Right renal cortex interstitium (tissue), 3 donors: ENCODE measurements at regions not wholly inside any gene's neighbourhood (a gene's known extent, or its start where the extent isn't known, plus 50 kb on each side); places are given as distances from the start of the nearest gene placed in this dataset.
A peak's percentile ranks its signal among the peaks of the same experiment; 100 is the strongest.

Source experiments
- DNase-seq, 3 donors: peaks; one replicate each; pipeline ENCODE4 v3.0.0-alpha.2; 2013; ENCODE audit warnings: low read depth in 3 of 3, low spot score in 2 of 3

- no peak for DNase-seq
These were observed 633.1 kb downstream of the CDH26 start for GRCh38 chr20:60591172-60591799.

DNA sequence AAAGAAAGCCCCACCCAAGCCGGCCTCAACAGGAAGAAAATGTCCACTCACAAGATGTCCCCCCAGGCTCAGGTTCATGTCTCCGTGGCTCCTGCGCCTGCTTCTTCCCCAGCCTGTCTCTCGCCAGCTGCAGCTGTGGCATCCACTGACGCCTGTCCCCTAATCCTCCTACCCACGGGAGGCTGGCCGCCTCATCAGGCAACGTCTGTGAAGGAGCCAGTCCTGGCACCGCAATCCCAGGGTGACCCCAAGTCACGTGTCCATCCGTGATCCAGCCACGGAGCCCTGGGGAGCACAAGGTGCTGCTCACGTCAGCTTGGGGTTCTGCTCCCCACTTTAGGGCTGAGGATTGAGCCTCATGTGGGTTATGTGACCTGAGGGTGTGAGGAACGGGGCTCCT is 640.3 kb downstream of the CDH26 start:
- no peak for DNase-seq

DNA sequence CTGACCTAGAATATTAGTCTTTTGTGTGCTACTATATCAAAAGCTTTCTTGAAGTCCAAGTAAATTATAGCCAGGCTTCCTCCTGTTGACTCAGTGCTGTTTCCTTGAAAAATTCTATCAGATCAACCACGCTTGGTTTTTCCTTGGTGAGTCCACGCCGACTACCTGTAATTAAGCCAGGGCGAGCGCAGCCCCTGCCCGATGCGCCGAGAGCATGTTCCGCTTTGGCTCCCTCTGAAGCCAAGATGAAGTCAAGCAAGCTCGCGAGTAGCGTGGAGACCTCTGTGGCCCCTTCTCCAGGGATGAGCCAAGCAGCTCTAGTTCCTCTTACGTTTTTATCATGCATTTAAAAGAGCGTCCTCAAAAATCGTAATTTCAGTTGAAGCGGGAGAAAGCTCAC is 641.2 kb downstream of the CDH26 start:
- no peak for DNase-seq

DNA sequence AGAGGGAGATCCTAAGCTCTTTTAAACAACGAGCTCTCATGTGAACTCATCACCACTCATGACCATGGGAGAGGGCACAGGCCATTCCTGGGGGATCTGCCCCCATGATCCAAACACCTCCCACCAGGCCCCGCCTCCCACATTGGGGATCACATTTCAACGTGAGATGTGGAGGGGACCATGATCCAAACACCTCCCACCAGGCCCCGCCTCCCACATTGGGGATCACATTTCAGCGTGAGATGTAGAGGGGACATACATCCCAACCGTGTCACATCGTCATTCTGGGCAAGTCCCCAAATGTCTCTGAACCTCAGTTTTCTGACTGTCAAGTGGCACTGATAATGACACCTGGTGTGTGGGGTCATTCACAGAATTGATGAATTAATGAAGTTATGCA is 641.8 kb downstream of the CDH26 start:
- DNase-seq = no peak

DNA sequence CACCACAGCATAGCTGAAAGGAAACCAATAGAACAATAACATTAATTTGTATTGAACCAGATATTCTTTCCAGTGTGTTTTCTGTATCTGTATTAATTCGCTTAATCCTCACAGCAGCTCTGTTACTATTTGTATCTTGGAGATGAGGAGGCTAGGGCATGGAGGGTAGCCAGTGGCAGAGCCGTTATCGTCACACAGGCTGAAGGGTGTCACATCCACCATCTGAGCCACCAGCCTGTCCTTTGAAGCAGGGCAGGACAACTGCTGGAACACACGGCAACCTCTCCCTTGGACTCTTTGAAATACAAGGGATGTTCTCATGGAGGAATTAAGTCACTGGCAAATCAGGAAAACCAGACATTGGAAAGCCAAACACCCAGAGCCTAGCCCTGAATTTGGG is 628.0 kb upstream of the CDH4 start:
- DNase-seq = no peak

DNA sequence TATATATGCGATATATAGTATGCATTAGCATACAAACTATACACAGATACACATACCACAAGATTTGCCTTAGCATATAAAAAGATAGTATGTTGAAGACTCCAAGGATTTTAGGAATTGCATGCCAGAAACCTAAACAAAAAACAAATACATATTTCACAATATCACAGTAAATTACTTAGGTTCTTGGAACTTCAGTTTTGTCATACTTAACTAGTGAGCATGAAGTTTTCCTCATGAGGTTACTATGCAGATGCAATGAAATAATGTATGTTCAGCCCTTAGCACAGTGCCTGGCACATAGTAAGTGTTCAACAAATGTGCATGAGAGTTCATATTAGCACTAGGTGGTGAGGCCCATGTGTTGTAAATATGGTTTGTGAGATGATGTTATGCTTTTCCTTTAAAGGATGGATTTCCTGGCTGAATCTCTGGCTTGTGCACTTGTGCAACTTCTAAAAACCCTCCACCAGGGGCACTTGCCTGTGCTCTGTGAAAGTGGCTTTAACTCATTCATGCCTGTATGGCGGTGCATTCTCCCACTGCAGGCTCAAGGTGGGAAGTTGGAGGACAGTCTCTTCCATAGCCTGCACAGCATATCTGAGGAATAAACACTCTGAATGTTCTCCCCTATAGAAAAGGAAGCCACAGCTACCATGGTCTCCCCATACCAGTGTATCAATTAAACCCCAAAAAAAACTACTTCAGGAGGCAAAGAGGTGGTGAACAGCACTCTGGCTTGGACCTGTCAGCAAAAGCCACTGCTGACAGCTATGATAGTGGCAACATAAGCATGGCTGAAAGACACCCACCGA is 624.1 kb upstream of the CDH4 start:
- no peak for DNase-seq

DNA sequence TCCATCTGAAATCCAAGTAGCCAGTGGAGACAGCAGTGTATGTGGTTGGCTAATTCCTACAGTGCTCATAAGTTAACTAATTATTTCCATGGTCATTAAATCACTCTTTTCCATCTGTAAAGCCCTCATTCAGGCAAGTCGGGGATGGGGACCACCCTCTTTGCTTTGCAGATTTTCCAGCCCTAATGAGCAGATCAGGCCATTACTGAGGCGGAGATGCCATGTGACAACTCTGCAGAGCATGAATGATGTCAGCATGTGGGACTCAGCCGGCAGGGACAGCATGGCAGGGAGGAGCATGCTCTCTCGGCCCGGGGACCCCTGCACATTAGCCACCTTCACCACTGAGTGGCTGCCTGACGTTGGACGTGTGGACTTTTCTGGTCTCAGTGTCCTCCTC is 623.3 kb upstream of the CDH4 start:
- DNase-seq = no peak

DNA sequence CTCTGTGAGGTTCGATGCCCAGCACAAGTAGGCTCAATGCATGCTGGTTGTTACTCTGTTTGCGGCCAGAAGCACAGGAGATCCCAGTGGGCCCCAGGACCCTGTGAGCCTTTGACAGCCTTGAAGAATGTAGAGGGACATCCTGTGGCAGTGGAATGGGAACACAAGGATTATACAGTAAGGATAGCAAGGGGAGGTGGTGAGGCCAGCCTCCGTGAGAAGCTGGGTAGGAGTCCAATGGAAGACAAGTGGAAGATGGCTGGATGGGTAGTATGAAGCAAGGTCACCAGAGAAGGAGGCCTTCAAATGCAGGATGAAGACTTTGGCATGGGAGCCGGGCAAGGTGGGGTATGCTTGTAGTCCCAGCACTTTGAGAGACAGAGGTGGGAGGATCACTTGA is 622.9 kb upstream of the CDH4 start:
- DNase-seq = no peak

DNA sequence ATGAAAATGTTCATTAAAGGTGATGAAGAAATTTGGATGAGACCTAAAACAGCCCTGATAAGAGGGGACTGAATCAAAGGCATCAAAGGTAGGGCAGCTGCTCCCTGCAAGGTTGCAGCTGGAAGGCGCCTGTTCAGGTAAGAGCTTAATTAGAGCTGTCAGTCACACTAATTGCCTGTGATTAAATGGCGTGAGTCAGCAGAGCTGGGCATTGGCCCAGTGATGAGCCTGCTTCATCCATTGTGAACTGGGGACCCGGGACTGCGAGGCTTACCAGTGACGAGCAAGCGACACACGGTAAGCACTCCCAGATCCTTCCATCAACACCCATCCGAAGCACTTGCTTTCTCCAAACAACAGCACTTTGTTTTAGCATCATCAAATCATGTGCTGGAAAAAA is 621.5 kb upstream of the CDH4 start:
- DNase-seq = no peak

- DNase-seq = no peak
These were observed 620.3 kb upstream of the CDH4 start for GRCh38 chr20:60631585-60632287.

- DNase-seq = peak in 2 of 3 donors; percentile 2 to 23
These were observed 619.4 kb upstream of the CDH4 start for GRCh38 chr20:60632391-60633262.

- no peak for DNase-seq
These were observed 617.4 kb upstream of the CDH4 start for GRCh38 chr20:60634491-60635172.

DNA sequence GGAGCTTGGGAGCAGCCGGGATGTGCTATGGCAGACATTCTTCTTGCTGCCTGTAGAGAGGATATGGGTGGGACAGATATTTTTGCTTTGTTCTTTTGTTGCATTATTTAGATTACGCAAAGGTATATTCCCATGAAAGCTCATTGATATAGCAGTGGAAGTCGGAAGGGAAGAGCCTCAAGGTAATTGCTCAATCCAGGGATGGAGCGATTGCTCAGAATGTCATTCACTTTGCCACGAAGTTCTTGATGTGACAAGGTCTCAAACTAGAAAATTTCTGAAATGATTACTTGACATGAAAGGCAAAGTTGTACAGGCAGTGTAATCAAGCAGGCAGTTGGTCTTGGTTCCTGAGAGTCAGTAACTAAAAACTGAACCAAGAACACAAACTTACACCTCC is 615.6 kb upstream of the CDH4 start:
- no peak for DNase-seq

DNA sequence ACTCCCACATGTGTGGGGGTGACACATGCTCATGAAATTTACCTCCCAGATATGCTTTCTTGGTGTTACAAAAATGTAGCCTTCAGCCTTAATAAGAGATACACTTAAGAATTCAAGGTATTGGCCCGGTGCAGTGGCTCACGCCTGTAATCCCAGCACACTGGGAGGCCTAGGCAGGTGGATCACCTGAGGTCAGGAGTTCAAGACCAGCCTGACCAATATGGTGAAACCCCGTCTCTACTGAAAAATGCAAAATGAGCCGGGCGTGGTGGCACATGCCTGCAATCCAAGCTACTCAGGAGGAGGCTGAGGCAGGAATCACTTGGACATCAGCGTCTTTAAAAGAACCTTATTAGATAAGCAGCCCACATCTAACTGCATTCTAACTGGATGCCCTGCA is 614.3 kb upstream of the CDH4 start:
- no peak for DNase-seq

DNA sequence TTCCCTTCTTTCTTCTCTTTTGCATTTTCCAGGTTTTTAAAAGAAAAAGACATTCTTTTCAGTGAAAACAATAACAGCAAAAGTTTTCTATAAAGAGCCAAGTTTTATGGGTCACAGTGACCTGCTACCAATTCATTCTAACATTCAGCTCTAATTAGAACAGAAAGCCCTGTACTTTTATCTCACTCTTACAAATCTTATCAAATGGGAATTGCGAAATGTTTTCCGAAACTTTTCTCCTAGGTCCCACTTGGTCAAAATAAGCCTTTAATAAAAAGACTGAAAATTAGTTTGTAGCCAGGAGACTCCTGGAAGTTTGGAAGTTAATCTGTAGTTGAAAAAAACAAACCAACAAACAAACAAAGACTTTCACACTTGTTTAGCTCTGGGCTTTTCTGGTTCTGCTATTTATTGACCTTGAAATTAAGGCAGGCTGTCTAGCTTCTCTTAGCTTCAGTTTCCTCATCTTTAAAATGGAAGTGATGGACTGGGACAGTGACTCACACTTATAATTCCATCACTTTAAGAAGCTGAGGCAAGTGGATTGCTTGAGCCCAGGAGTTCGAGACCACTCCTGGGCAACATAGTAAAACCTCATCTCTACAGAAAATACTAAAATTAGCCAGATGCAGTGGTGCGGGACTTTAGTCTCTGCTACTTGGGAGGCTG is 613.5 kb upstream of the CDH4 start:
- DNase-seq = no peak

- no peak for DNase-seq
These were observed 610.1 kb upstream of the CDH4 start for GRCh38 chr20:60641879-60642447.

DNA sequence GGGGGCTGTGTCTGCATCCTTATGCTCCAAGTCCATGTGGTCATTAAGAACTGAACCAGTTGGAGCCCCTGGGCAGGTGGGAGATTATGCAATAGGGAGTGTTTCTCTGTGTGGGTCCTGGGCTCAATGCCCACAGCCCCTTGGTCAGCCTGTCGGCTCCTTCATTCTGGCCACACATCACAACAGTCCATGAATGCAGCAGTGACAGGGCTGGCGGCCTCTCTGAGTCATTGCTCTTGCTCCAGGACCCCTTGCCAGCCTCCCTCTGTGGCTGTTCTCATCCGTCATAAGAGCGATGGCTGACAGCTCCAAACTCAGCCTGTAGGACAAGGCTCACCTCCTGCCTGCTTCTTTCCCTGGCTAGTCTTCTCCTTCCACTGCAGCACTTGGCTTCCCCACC is 609.5 kb upstream of the CDH4 start:
- no peak for DNase-seq

DNA sequence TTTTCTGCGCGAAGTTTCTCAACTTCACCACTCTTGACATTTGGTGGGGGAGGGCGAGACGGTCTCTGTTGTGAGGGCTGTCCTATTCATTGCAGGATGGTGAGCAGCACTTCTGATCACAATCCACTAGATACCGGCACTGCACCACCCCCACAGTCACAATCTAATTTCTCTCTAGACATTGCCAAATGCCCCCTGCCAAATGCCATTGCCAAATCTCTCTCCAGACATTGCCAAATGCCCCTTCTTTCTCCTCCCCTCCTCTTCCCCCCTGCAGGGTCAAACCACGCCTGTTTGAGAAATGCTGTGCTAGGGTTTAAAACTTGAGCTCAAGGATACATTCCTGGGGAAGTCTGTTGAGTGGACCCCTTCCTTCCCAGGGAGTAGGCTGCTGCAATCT is 603.5 kb upstream of the CDH4 start:
- no peak for DNase-seq

DNA sequence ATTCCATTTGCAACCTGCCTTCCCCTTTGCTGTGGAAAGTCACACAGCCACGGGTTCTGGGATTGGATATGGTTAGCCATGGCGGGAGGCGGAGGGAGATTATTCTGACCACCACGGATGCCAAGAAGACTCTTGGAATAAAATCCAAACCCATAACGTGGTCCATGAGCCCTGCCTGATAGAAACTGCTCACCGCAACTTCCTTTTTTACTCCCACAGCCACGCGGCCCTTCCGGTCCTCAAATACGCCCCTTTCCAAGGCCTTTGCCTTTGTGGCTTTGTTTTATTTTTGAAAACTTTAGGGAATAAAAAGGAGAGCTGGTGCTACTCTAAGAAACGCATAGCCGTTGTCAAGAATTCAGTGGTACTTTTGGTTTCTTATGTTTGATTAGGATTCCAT is 602.5 kb upstream of the CDH4 start:
- DNase-seq = no peak

DNA sequence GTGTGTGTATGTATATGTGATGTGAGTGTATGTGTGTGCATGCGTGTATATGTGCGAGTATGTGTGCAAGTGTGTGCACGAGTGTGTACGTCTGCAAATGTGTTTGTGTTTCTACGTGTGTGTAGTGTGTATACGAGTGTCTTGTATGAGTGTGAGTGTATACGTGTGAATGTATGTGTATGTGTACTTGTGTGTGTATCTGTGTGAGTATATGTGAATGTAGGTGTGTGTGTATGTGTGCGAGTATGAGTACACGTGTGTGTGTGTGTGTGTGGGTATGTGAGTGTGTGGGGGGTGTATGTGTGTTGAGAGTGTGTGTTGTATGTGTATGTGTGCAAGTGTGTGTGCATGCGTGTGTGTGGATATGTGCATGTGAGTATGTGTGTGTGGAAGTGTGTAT is 602.0 kb upstream of the CDH4 start:
- no peak for DNase-seq
